Subcutaneous abdominal adipose tissue (tissue), 5 donors: ENCODE measurements at regions not wholly inside any gene's neighbourhood (a gene's known extent, or its start where the extent isn't known, plus 50 kb on each side); places are given as distances from the start of the nearest gene placed in this dataset.

Experiments used
- H3K27ac ChIP-seq: one replicate; pipeline ENCODE4 v1.7.0; 2013; ENCODE audit warnings: low read depth, mild to moderate bottlenecking, inconsistent platforms, low read length, moderate library complexity
- H3K27me3 ChIP-seq, 5 donors: one replicate each; pipeline ENCODE4 v1.7.0; 2013; ENCODE audit warnings: low read length in 5 of 5, inconsistent platforms in 1 of 5; ENCODE audit not compliant: control insufficient read depth in 5 of 5, insufficient read depth in 4 of 5
- H3K36me3 ChIP-seq, 5 donors: one replicate each; pipeline ENCODE4 v1.7.0; 2013; ENCODE audit warnings: low read length in 5 of 5; ENCODE audit not compliant: control insufficient read depth in 5 of 5, insufficient read depth in 5 of 5
- H3K4me1 ChIP-seq, 5 donors: one replicate each; pipeline ENCODE4 v1.7.0; 2013; ENCODE audit warnings: low read length in 5 of 5, mild to moderate bottlenecking in 3 of 5, moderate library complexity in 1 of 5; ENCODE audit not compliant: control insufficient read depth in 5 of 5, insufficient read depth in 5 of 5
- H3K4me3 ChIP-seq, 5 donors: one replicate each; pipeline ENCODE4 v1.7.0; 2013; ENCODE audit warnings: low read length in 5 of 5, low read depth in 1 of 5
- H3K9ac ChIP-seq, 5 donors: one replicate each; pipeline ENCODE4 v1.7.0; 2013; ENCODE audit warnings: low read length in 5 of 5, mild to moderate bottlenecking in 4 of 5, moderate library complexity in 3 of 5
- H3K9me3 ChIP-seq, 5 donors: one replicate each; pipeline ENCODE4 v1.7.0; 2013; ENCODE audit warnings: low read length in 5 of 5; ENCODE audit not compliant: control insufficient read depth in 5 of 5
- donor health status: healthy.
- donor health status: healthy.
- donor health status: healthy.
- donor health status: healthy.
- donor health status: healthy.

DNA sequence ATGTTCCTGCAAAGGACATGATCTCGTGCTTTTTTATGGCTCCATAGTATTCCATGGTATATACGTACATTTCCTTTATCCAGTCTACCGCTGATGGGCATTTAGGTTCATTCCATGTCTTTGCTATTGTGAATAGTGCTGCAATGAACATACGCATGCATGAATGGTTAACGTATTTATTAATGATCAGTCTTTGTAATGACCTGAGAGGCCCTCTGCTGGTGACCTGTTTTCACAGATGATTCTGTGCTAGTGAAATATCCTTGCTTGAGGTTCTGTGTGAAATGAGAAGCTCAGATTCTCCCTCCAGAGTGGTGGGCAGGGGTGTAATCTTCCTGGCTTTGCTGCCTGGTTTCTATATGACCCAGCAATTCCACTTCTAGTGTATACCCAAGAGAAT, 160.2 kb upstream of the RASGRP1 start:
- no peak overlapping the region for H3K27ac ChIP-seq
- H3K4me3 ChIP-seq = no peak overlapping the region
- H3K9ac ChIP-seq = no peak overlapping the region
- H3K4me1 ChIP-seq = no peaks in the 10 kb centered on the region
- no peaks in the 10 kb centered on the region for H3K36me3 ChIP-seq
- H3K9me3 ChIP-seq = no peaks in the 10 kb centered on the region
- no peaks in the 10 kb centered on the region for H3K27me3 ChIP-seq

- Histone ChIP-seq H3K27ac (no peak overlapping the region), H3K4me3 (no peak overlapping the region), H3K9ac (no peak overlapping the region), H3K9me3 (no peaks in the 10 kb centered on the region), H3K27me3 (no peaks in the 10 kb centered on the region), H3K4me1 (no peaks in the 10 kb centered on the region), H3K36me3 (no peaks in the 10 kb centered on the region)
These were observed 161.6 kb upstream of the RASGRP1 start for GRCh38 chr15:38726187-38726586.

DNA sequence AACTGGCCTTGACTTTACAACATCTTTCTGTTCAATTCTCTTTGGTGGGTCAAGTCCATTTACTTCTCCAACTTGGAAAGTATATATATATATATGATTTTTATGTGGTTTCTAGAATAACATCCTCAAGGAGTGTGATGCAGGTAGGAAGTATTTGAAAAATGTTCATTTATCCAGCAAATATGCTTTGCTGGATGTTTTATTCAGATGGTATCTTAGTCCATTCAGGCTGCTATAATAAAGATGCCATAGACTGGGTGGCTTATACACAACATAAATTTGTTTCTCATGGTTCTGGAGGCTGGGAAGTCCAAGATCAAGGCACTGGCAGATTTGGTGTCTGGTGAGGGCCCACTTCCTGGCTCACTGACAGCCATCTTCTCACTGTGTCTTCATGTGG, 168.7 kb upstream of the RASGRP1 start:
- Histone ChIP-seq H3K9ac (no peak overlapping the region), H3K4me3 (no peak overlapping the region), H3K27me3 (no peaks in the 10 kb centered on the region), H3K4me1 (no peaks in the 10 kb centered on the region), H3K9me3 (peaks cover 0 to 2% (median 0%) of the 10 kb centered on the region in 5 donors), H3K27ac (no peak overlapping the region), H3K36me3 (no peaks in the 10 kb centered on the region)

DNA sequence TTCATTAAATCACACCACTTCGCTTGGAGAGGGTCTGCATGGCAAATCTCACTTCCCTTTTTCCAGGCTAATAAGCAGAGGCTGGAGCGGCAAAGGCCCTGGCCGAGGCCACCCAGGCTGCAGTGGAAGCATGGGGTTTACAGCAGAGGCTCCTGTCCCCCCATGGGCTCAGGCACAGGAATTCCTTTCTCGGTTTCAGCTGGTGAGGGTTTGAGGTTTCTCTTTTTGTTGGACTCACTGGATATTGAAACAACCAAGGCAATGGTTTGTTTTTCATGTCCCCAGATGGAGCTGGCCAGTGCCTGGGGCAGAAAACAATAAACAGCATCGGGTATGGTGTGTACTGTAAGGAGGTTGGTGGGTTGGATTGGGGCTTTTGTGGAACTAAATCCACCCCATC, 175.6 kb upstream of the RASGRP1 start:
- H3K4me1 ChIP-seq = no peaks in the 10 kb centered on the region
- no peak overlapping the region for H3K9ac ChIP-seq
- H3K9me3 ChIP-seq = no peaks in the 10 kb centered on the region
- H3K4me3 ChIP-seq = no peak overlapping the region
- H3K27ac ChIP-seq = no peak overlapping the region
- no peaks in the 10 kb centered on the region for H3K36me3 ChIP-seq
- no peaks in the 10 kb centered on the region for H3K27me3 ChIP-seq

- H3K27ac ChIP-seq = no peak overlapping the region
- no peaks in the 10 kb centered on the region for H3K9me3 ChIP-seq
These were observed 178.5 kb upstream of the RASGRP1 start for GRCh38 chr15:38743147-38743546.

GRCh38 chr15:38745126-38745525, 180.5 kb upstream of the RASGRP1 start:
- Histone ChIP-seq H3K4me3 (no peak overlapping the region), H3K36me3 (no peaks in the 10 kb centered on the region), H3K4me1 (no peaks in the 10 kb centered on the region), H3K27ac (no peak overlapping the region), H3K9ac (no peak overlapping the region), H3K9me3 (no peaks in the 10 kb centered on the region), H3K27me3 (no peaks in the 10 kb centered on the region)

More at GRCh38 chr15:38743147-38743546, 178.5 kb upstream of the RASGRP1 start:
- Histone ChIP-seq H3K36me3 (no peaks in the 10 kb centered on the region), H3K4me1 (no peaks in the 10 kb centered on the region), H3K27me3 (no peaks in the 10 kb centered on the region), H3K4me3 (no peak overlapping the region), H3K9ac (no peak overlapping the region)

DNA sequence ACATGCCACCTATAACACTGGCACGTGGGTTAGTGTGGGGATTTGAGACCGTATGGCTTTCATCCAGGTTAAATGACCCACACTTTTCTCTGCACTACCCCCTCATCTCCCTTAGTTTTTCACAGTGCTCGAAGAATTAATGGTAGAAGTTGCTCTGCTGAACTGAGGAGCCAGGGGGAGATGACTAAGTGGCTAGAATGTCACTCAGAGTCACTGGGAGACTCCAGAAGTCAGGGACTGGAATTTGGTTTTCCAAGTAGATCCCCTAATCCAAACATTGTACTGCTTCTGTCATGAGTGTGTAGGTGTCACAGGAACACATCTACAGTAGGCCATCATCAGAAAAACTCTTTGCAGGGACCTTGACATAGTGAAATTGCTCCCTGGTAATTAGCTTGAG, 181.0 kb upstream of the RASGRP1 start:
- Histone ChIP-seq H3K27ac (no peak overlapping the region), H3K9ac (no peak overlapping the region), H3K27me3 (no peaks in the 10 kb centered on the region)

GRCh38 chr15:38746211-38746610, 181.6 kb upstream of the RASGRP1 start:
- Histone ChIP-seq H3K27ac (no peak overlapping the region), H3K9ac (no peak overlapping the region), H3K36me3 (no peaks in the 10 kb centered on the region), H3K4me1 (no peaks in the 10 kb centered on the region), H3K27me3 (no peaks in the 10 kb centered on the region), H3K9me3 (no peaks in the 10 kb centered on the region), H3K4me3 (no peak overlapping the region)

More for the DNA sequence above, 181.0 kb upstream of the RASGRP1 start:
- H3K36me3 ChIP-seq = no peaks in the 10 kb centered on the region
- no peak overlapping the region for H3K4me3 ChIP-seq
- no peaks in the 10 kb centered on the region for H3K9me3 ChIP-seq
- no peaks in the 10 kb centered on the region for H3K4me1 ChIP-seq

- H3K27ac ChIP-seq = no peak overlapping the region
- no peaks in the 10 kb centered on the region for H3K27me3 ChIP-seq
- no peaks in the 10 kb centered on the region for H3K36me3 ChIP-seq
- no peak overlapping the region for H3K4me3 ChIP-seq
- no peaks in the 10 kb centered on the region for H3K4me1 ChIP-seq
- H3K9ac ChIP-seq = no peak overlapping the region
- H3K9me3 ChIP-seq = no peaks in the 10 kb centered on the region
These were observed 184.1 kb upstream of the RASGRP1 start for GRCh38 chr15:38748710-38749109.

- Histone ChIP-seq H3K9me3 (no peaks in the 10 kb centered on the region), H3K9ac (no peak overlapping the region), H3K36me3 (no peaks in the 10 kb centered on the region), H3K27me3 (peaks cover 0 to 7% (median 0%) of the 10 kb centered on the region in 5 donors), H3K4me1 (no peaks in the 10 kb centered on the region), H3K27ac (no peak overlapping the region), H3K4me3 (no peak overlapping the region)
These were observed 186.2 kb upstream of the RASGRP1 start for GRCh38 chr15:38750786-38751185.

- no peak overlapping the region for H3K27ac ChIP-seq
- H3K9me3 ChIP-seq = no peaks in the 10 kb centered on the region
- no peaks in the 10 kb centered on the region for H3K36me3 ChIP-seq
- H3K4me3 ChIP-seq = no peak overlapping the region
- H3K4me1 ChIP-seq = no peaks in the 10 kb centered on the region
- no peak overlapping the region for H3K9ac ChIP-seq
- peaks cover 0 to 7% (median 0%) of the 10 kb centered on the region in 5 donors for H3K27me3 ChIP-seq
These were observed 191.1 kb upstream of the RASGRP1 start for GRCh38 chr15:38755718-38756117.
